OCI-LY7 (cell line): ENCODE measurements at regions not wholly inside any gene's neighbourhood (a gene's known extent, or its start where the extent isn't known, plus 50 kb on each side); places are given as distances from the start of the nearest gene placed in this dataset.

Experiments
- BruUV-seq: library from RNA; stranded (reverse); fragments of 400-500 nt; replicated peaks from 2 replicates; lab custom pipeline; 2021; lab: Mats Ljungman, UMichigan
- CTCF ChIA-PET: fragments of 300-600 bp; sonication (Branson Sonifier 250); formaldehyde crosslinking; loops from one replicate; lab custom pipeline; 2022; ENCODE audit warnings: antibody characterized with exemption; ENCODE audit not compliant: unreplicated experiment; lab: Charles Lee
- POLR2A ChIA-PET: fragments of 300-600 bp; sonication (Branson Sonifier 250); formaldehyde crosslinking; loops from one replicate; lab custom pipeline; 2022; ENCODE audit warnings: antibody characterized with exemption; lab: Charles Lee
- DNase-seq: peaks from one replicate; pipeline ENCODE4 v3.0.0-alpha.2; 2015; ENCODE audit warnings: low spot score
- H2AFZ ChIP-seq: fragments of 200-600 bp; sonication (generic), shearing (Covaris generic); 2 replicates; pipeline ENCODE4 v1.6.1; 2014; ENCODE audit warnings: mild to moderate bottlenecking, antibody characterized with exemption, low read length, moderate library complexity
- H3K27ac ChIP-seq: fragments of 200-600 bp; sonication (generic); 2 replicates; pipeline ENCODE4 v1.5.1; 2014; ENCODE audit warnings: mixed run types, low read depth, mild to moderate bottlenecking, moderate library complexity, low read length, inconsistent platforms; ENCODE audit not compliant: poor library complexity, severe bottlenecking
- H3K36me3 ChIP-seq: fragments of 200-600 bp; sonication (generic); 2 replicates; pipeline ENCODE4 v1.6.1; 2014; ENCODE audit warnings: mild to moderate bottlenecking, antibody characterized with exemption, low read length, moderate library complexity, mixed read lengths; ENCODE audit not compliant: insufficient read depth
- H3K4me1 ChIP-seq: fragments of 200-600 bp; sonication (generic); 2 replicates; pipeline ENCODE4 v1.5.1; 2014; ENCODE audit warnings: mild to moderate bottlenecking, low read length; ENCODE audit not compliant: insufficient read depth, poor library complexity, severe bottlenecking
- H3K4me2 ChIP-seq: fragments of 200-600 bp; sonication (generic); 2 replicates; pipeline ENCODE4 v1.6.1; 2014; ENCODE audit warnings: mild to moderate bottlenecking, low read length
- H3K4me3 ChIP-seq: fragments of 200-600 bp; sonication (generic); 2 replicates; pipeline ENCODE4 v1.5.1; 2014; ENCODE audit warnings: mild to moderate bottlenecking, low read depth, low read length; ENCODE audit not compliant: poor library complexity, severe bottlenecking
- H3K79me2 ChIP-seq: fragments of 200-600 bp; sonication (generic); 2 replicates; pipeline ENCODE4 v1.6.1; 2016; ENCODE audit warnings: low read depth, mild to moderate bottlenecking, low read length, moderate library complexity, mixed read lengths; ENCODE audit not compliant: insufficient read depth
- H3K9me2 ChIP-seq: fragments of 200-600 bp; sonication (generic); 2 replicates; pipeline ENCODE4 v1.6.1; 2016; ENCODE audit warnings: mild to moderate bottlenecking, low read length, mixed read lengths; ENCODE audit not compliant: insufficient read depth
- H3K9me3 ChIP-seq: fragments of 200-600 bp; sonication (generic); 2 replicates; pipeline ENCODE4 v1.6.1; 2014; ENCODE audit warnings: mild to moderate bottlenecking, mixed run types, low read length, mixed read lengths
- H4K20me1 ChIP-seq: fragments of 200-600 bp; sonication (generic); 2 replicates; pipeline ENCODE4 v1.6.1; 2014; ENCODE audit warnings: mild to moderate bottlenecking, antibody characterized with exemption, low read length, moderate library complexity, mixed read lengths; ENCODE audit not compliant: insufficient read depth
- CTCF ChIP-seq: fragments of 200-600 bp; sonication (generic); conservative IDR thresholded peaks from 2 replicates; pipeline ENCODE4 v1.5.1; 2014; ENCODE audit warnings: mild to moderate bottlenecking, antibody characterized with exemption, low read length, moderate library complexity, mixed read lengths
- EZH2phosphoT487 ChIP-seq: fragments of 200-600 bp; sonication (generic); IDR thresholded peaks from 2 replicates; pipeline ENCODE4 v1.6.1; 2018; ENCODE audit warnings: low read depth, borderline replicate concordance, mild to moderate bottlenecking, mixed run types, antibody characterized with exemption, low read length, moderate library complexity, mixed read lengths
- intact Hi-C: fragments of 100-400 bp; cut with micrococcal nuclease; formaldehyde crosslinking; loops from one replicate; pipeline ENCODE4 v1.10.0; 2022; ENCODE audit not compliant: unreplicated experiment

- Histone ChIP-seq H3K9me2 (no peaks in the 10 kb centered on the region), H3K4me1 (peaks cover 5% of the 10 kb centered on the region), H3K27ac (no peak overlapping the region), H3K9me3 (no peaks in the 10 kb centered on the region), H4K20me1 (no peaks in the 10 kb centered on the region), H3K4me3 (no peak overlapping the region), H2AFZ (no peak overlapping the region), H3K79me2 (no peaks in the 10 kb centered on the region), H3K4me2 (peak overlapping the region; percentile 20; the same call in 1 of the 2 replicates), H3K36me3 (no peaks in the 10 kb centered on the region)
- CTCF ChIA-PET = no interaction called here
- POLR2A ChIA-PET = no interaction called here
- no peak for DNase-seq
- intact Hi-C loops = no loop called here
- TF ChIP-seq CTCF (no peak), EZH2phosphoT487 (no peak)
- BruUV-seq = no TSS peak
These were observed 371.1 kb downstream of the TXNL1 start for GRCh38 chr18:56267334-56267733.

GRCh38 chr18:56258178-56258577 lies 380.2 kb downstream of the TXNL1 start:
- TF ChIP-seq EZH2phosphoT487 (no peak), CTCF (no peak)
- intact Hi-C loops = no loop called here
- no peaks in the 10 kb centered on the region for H4K20me1 ChIP-seq
- ChIA-PET POLR2A (no interaction called here), CTCF (no interaction called here)
- no peaks in the 10 kb centered on the region for H3K36me3 ChIP-seq
- H2AFZ ChIP-seq = no peak overlapping the region
- no peaks in the 10 kb centered on the region for H3K9me3 ChIP-seq
- H3K4me1 ChIP-seq = no peaks in the 10 kb centered on the region
- BruUV-seq = no TSS peak
- no peak overlapping the region for H3K4me2 ChIP-seq
- DNase-seq = no peak
- no peak overlapping the region for H3K27ac ChIP-seq
- H3K9me2 ChIP-seq = no peaks in the 10 kb centered on the region
- no peaks in the 10 kb centered on the region for H3K79me2 ChIP-seq
- H3K4me3 ChIP-seq = no peak overlapping the region

GRCh38 chr18:56257205-56257604 lies 381.2 kb downstream of the TXNL1 start:
- POLR2A ChIA-PET = interaction anchor here (0.6 kb wide), 1 partner anchor 422 kb away, joined by 3 read pairs; no protein-coding TSS in a partner anchor
- no peaks in the 10 kb centered on the region for H4K20me1 ChIP-seq

More at GRCh38 chr18:56257205-56257604, 381.2 kb downstream of the TXNL1 start:
- DNase-seq = no peak
- Histone ChIP-seq H3K9me2 (no peaks in the 10 kb centered on the region), H3K4me2 (no peak overlapping the region), H3K36me3 (no peaks in the 10 kb centered on the region), H3K4me3 (no peak overlapping the region), H3K4me1 (no peaks in the 10 kb centered on the region), H2AFZ (no peak overlapping the region), H3K27ac (no peak overlapping the region), H3K79me2 (no peaks in the 10 kb centered on the region), H3K9me3 (no peaks in the 10 kb centered on the region)
- intact Hi-C loops = no loop called here
- TF ChIP-seq CTCF (no peak), EZH2phosphoT487 (no peak)
- CTCF ChIA-PET = no interaction called here
- no TSS peak for BruUV-seq
